GM12878 (cell line): ENCODE measurements at regions not wholly inside any gene's neighbourhood (a gene's known extent, or its start where the extent isn't known, plus 50 kb on each side); places are given as distances from the start of the nearest gene placed in this dataset.
A peak's percentile ranks its signal among the peaks of the same experiment; 100 is the strongest.

Experiments used
- ATAC-seq: fragments of 200-7000 bp; cut with Tn5 transposase; 3 replicates; pipeline ENCODE4 v1.9.1; 2020; ENCODE audit warnings: mild to moderate bottlenecking, moderate library complexity
- BruUV-seq: library from RNA; stranded (reverse); fragments of 400-500 nt; replicated peaks from 2 replicates; lab custom pipeline; 2021; lab: Mats Ljungman, UMichigan
- CTCF ChIA-PET: fragments of 300-600 bp; sonication (Branson Sonifier 250); formaldehyde crosslinking; extraction: SDS; loops from one replicate; lab custom pipeline; 2021; ENCODE audit warnings: inconsistent platforms; lab: Yijun Ruan, JAX
- POLR2A ChIA-PET: fragments of 350-600 bp; formaldehyde crosslinking; extraction: SDS; loops from one replicate; lab custom pipeline; 2021; ENCODE audit warnings: inconsistent platforms; lab: Charles Lee
- RAD21 ChIA-PET: fragments of 300-600 bp; sonication (Branson Sonifier 250); formaldehyde crosslinking; loops from one replicate; lab custom pipeline; 2023; ENCODE audit warnings: antibody characterized with exemption; ENCODE audit not compliant: unreplicated experiment; lab: Charles Lee
- SMC1A ChIA-PET: fragments of 300-600 bp; sonication (Branson Sonifier 250); formaldehyde crosslinking; loops from one replicate; lab custom pipeline; 2023; ENCODE audit not compliant: unreplicated experiment, uncharacterized antibody; lab: Charles Lee
- DNase-seq: peaks from one replicate; pipeline ENCODE4 v3.0.0-alpha.2; 2011; ENCODE audit warnings: low read depth, low spot score
- FAIRE-seq: peaks from 3 replicates; lab custom pipeline; 2011; peaks lifted over from hg19 to GRCh38; lab: Jason Lieb, UNC
- H2AFZ ChIP-seq: 2 replicates; pipeline ENCODE4 v1.6.0; 2011; ENCODE audit warnings: low read depth, low read length, control low read depth; ENCODE audit not compliant: control insufficient read depth
- H3K27ac ChIP-seq: 2 replicates; pipeline ENCODE4 v1.5.1; 2011; ENCODE audit warnings: control low read depth; ENCODE audit not compliant: control insufficient read depth, insufficient read depth
- H3K27me3 ChIP-seq, 2 experiments: replicated peaks in 1 of 2; 2 replicates each; pipeline versions ENCODE4 v1.6.0 to v1.6.1; 2011; ENCODE audit warnings: low read length in 1 of 2; ENCODE audit not compliant: control insufficient read depth in 2 of 2, insufficient read depth in 2 of 2
- H3K36me3 ChIP-seq, 2 experiments: 2 replicates each; pipeline ENCODE4 v1.5.1; 2011; ENCODE audit warnings: low read length in 1 of 2; ENCODE audit not compliant: control insufficient read depth in 2 of 2, insufficient read depth in 2 of 2
- H3K4me1 ChIP-seq: 2 replicates; pipeline ENCODE4 v1.6.1; 2011; ENCODE audit warnings: mild to moderate bottlenecking, low read length, moderate library complexity, mixed read lengths; ENCODE audit not compliant: control insufficient read depth, insufficient read depth
- H3K4me2 ChIP-seq: 2 replicates; pipeline ENCODE4 v1.6.0; 2011; ENCODE audit warnings: control low read depth; ENCODE audit not compliant: control insufficient read depth, insufficient read depth
- H3K4me3 ChIP-seq: fragments of 200-600 bp; sonication (generic); 2 replicates; pipeline ENCODE4 v1.5.1; 2016
- H3K79me2 ChIP-seq: 2 replicates; pipeline ENCODE4 v1.6.0; 2011; ENCODE audit warnings: low read length; ENCODE audit not compliant: control insufficient read depth, insufficient read depth
- H3K9ac ChIP-seq: 2 replicates; pipeline ENCODE4 v1.8.0; 2011; ENCODE audit warnings: low read length, control low read depth, mixed read lengths; ENCODE audit not compliant: control insufficient read depth, insufficient read depth
- H3K9me3 ChIP-seq: replicated peaks from 3 replicates; pipeline ENCODE4 v1.5.1; 2011; ENCODE audit warnings: mild to moderate bottlenecking, low read length; ENCODE audit not compliant: control insufficient read depth, insufficient read depth
- H4K20me1 ChIP-seq: 2 replicates; pipeline ENCODE4 v1.6.0; 2011; ENCODE audit not compliant: control insufficient read depth, insufficient read depth
- CEBPB ChIP-seq, 2 experiments: fragments of 150-350 bp in 1 of 2; IDR thresholded peaks; 2 replicates each; pipeline ENCODE4 v1.6.1; 2012 to 2014; ENCODE audit warnings: low read depth in 2 of 2, low read length in 2 of 2, borderline replicate concordance in 1 of 2, inconsistent platforms in 1 of 2
- KAT2A ChIP-seq: conservative IDR thresholded peaks from 2 replicates; pipeline ENCODE4 v1.6.1; 2011; ENCODE audit warnings: low read depth, low read length; ENCODE audit not compliant: control insufficient read depth
- MEF2B ChIP-seq: fragments of 450-650 bp; IDR thresholded peaks from 2 replicates; pipeline ENCODE4 v1.6.1; 2018; ENCODE audit warnings: mild to moderate bottlenecking, moderate library complexity; ENCODE audit not compliant: partially characterized antibody, poor library complexity, severe bottlenecking
- POLR2A ChIP-seq: IDR thresholded peaks from 2 replicates; pipeline ENCODE4 v1.6.1; 2011; ENCODE audit warnings: low read depth, mild to moderate bottlenecking, low read length
- PRDM15 ChIP-seq: fragments of 450-650 bp; formaldehyde crosslinking; IDR thresholded peaks from 2 replicates; pipeline ENCODE4 v1.4.0; 2020; ENCODE audit warnings: mild to moderate bottlenecking, moderate library complexity
- RAD51 ChIP-seq: fragments of 450-650 bp; IDR thresholded peaks from 2 replicates; pipeline ENCODE4 v1.6.1; 2016; ENCODE audit warnings: moderate library complexity, mild to moderate bottlenecking, inconsistent platforms
- REST ChIP-seq: IDR thresholded peaks from 2 replicates; pipeline ENCODE4 v1.6.1; 2012; ENCODE audit warnings: mild to moderate bottlenecking, low read depth, low read length
- ZBED1 ChIP-seq: IDR thresholded peaks from 2 replicates; pipeline ENCODE4 v1.6.1; 2016; ENCODE audit warnings: borderline replicate concordance
- WGBS: methylation state at CpG from one replicate; pipeline ENCODE4 v1.1.6; 2016; ENCODE audit warnings: low lambda C conversion rate; ENCODE audit not compliant: insufficient replicate concordance, insufficient coverage; ENCODE audit errors: missing lambda C conversion rate; 5-methylcytosine and 5-hydroxymethylcytosine counted together
- in situ Hi-C: fragments of 300-500 bp; cut with MboI; formaldehyde crosslinking; loops from 9 replicates; pipeline ENCODE4 v1.14.3; 2018; ENCODE audit warnings: mixed read lengths
- intact Hi-C: fragments of 100-400 bp; cut with micrococcal nuclease; formaldehyde crosslinking; loops from one replicate; pipeline ENCODE4 v1.14.2; 2022; ENCODE audit not compliant: unreplicated experiment

GRCh38 chr1:178613271-178613945 is 100.5 kb downstream of the TEX35 start:
- H3K4me3 ChIP-seq: no peak overlapping the region
- TF ChIP-seq MEF2B (peak; percentile 34), RAD51 (no peak)
- TF ChIP-seq, all 136 proteins: peak for 1
- H3K9ac ChIP-seq: no peak overlapping the region
- SMC1A ChIA-PET: interaction anchor here (1.4 to 2.7 kb wide), 2 partner anchors 8 to 40 kb away, joined by 4 to 10 read pairs; no protein-coding TSS in a partner anchor
- POLR2A ChIA-PET: interaction anchor here (1.3 to 1.6 kb wide), 2 partner anchors 10 to 37 kb away, joined by 3 read pairs; no protein-coding TSS in a partner anchor
- H4K20me1 ChIP-seq: no peaks in the 10 kb centered on the region
- no peaks in the 10 kb centered on the region for H3K27me3 ChIP-seq
- in situ Hi-C loops (no loop called here), intact Hi-C loops (no loop called here)
- no peak for ATAC-seq
- no peak for FAIRE-seq
- WGBS: 45% methylated on average over 3 of the region's 3 CpGs
- no peaks in the 10 kb centered on the region for H3K9me3 ChIP-seq
- H3K79me2 ChIP-seq: no peaks in the 10 kb centered on the region
- RAD21 ChIA-PET: interaction anchor here (0.7 to 2.9 kb wide), 3 partner anchors 8 to 70 kb away, joined by 3 to 7 read pairs (median 3); no protein-coding TSS in a partner anchor
- H3K4me2 ChIP-seq: no peak overlapping the region
- CTCF ChIA-PET: interaction anchor here (0.6 to 1.4 kb wide), 3 partner anchors 67 to 140 kb away, joined by 3 read pairs; no protein-coding TSS in a partner anchor
- no TSS peak for BruUV-seq
- H3K4me1 ChIP-seq: peaks cover 7% of the 10 kb centered on the region
- H3K36me3 ChIP-seq: no peaks in the 10 kb centered on the region
- no peak for DNase-seq
- H3K27ac ChIP-seq: no peak overlapping the region
- no peak overlapping the region for H2AFZ ChIP-seq

GRCh38 chr1:178614286-178614685 is 101.4 kb downstream of the TEX35 start:
- 89% methylated on average over 8 of the region's 8 CpGs for WGBS
- no peaks in the 10 kb centered on the region for H3K4me1 ChIP-seq

More at GRCh38 chr1:178614286-178614685, 101.4 kb downstream of the TEX35 start:
- ATAC-seq: no peak
- H4K20me1 ChIP-seq: no peaks in the 10 kb centered on the region
- no peak overlapping the region for H3K4me3 ChIP-seq
- ChIA-PET CTCF (interaction anchor here (1.0 to 1.4 kb wide), 2 partner anchors 76 to 139 kb away, joined by 3 read pairs; no protein-coding TSS in a partner anchor), SMC1A (interaction anchor here (0.5 to 2.7 kb wide), 3 partner anchors 9 to 41 kb away, joined by 3 to 10 read pairs (median 4); no protein-coding TSS in a partner anchor), POLR2A (interaction anchor here (1.3 to 1.6 kb wide), 2 partner anchors 9 to 38 kb away, joined by 3 read pairs; no protein-coding TSS in a partner anchor)
- no TSS peak for BruUV-seq
- no peak overlapping the region for H3K27ac ChIP-seq
- no peak overlapping the region for H2AFZ ChIP-seq
- intact Hi-C loops: no loop called here
- H3K4me2 ChIP-seq: no peak overlapping the region
- no peak for FAIRE-seq
- TF ChIP-seq REST (no peak), PRDM15 (CRISPR knock-in tag) (no peak), POLR2A (no peak), ZBED1 (no peak), KAT2A (no peak), CEBPB (IDR thresholded peaks at IDR 0.05; ENCODE audit: borderline replicate concordance in 1 of 2, low read depth in 2 of 2, low read length in 2 of 2) (no peak)
- TF ChIP-seq, all 136 proteins: peak for 0
- no peaks in the 10 kb centered on the region for H3K27me3 ChIP-seq
- H3K79me2 ChIP-seq: no peaks in the 10 kb centered on the region
- in situ Hi-C loops: no loop called here
- RAD21 ChIA-PET: interaction anchor here (0.7 to 1.2 kb wide), 3 partner anchors 9 to 139 kb away, joined by 3 to 4 read pairs (median 3); no protein-coding TSS in a partner anchor
- no peak for DNase-seq
- H3K9me3 ChIP-seq: no peaks in the 10 kb centered on the region
- H3K36me3 ChIP-seq: no peaks in the 10 kb centered on the region
- no peak overlapping the region for H3K9ac ChIP-seq
